PC-3 (cell line): ENCODE measurements at regions not wholly inside any gene's neighbourhood (a gene's known extent, or its start where the extent isn't known, plus 50 kb on each side); places are given as distances from the start of the nearest gene placed in this dataset.
"Not testable (repeated sequence)": the region's sequence is repeated elsewhere in the genome, so short reads cannot be mapped to it uniquely, and the experiment has no call there.

Experiments used
- ATAC-seq: fragments of 200-7000 bp; cut with Tn5 transposase; 2 replicates; pipeline ENCODE4 v1.9.1; 2020; ENCODE audit warnings: mild to moderate bottlenecking, moderate library complexity
- BruUV-seq: library from RNA; stranded (reverse); fragments of 400-500 nt; replicated peaks from 2 replicates; lab custom pipeline; 2021; lab: Mats Ljungman, UMichigan
- CTCF ChIA-PET: fragments of 300-600 bp; sonication (Branson Sonifier 250); formaldehyde crosslinking; loops from one replicate; lab custom pipeline; 2022; ENCODE audit warnings: antibody characterized with exemption; lab: Charles Lee
- POLR2A ChIA-PET: fragments of 300-600 bp; sonication (Branson Sonifier 250); formaldehyde crosslinking; loops from one replicate; lab custom pipeline; 2022; ENCODE audit warnings: antibody characterized with exemption; ENCODE audit not compliant: unreplicated experiment; lab: Charles Lee
- DNase-seq: peaks from one replicate; pipeline ENCODE4 v3.0.0-alpha.2; 2015
- H2AFZ ChIP-seq: fragments of 300-600 bp; sonication (generic); 2 replicates; pipeline ENCODE4 v1.6.0; 2016; ENCODE audit warnings: antibody characterized with exemption, low read length
- H3F3A ChIP-seq: fragments of 300-600 bp; sonication (generic); one replicate; pipeline ENCODE4 v1.6.0; 2017; ENCODE audit warnings: antibody characterized with exemption, low read length, control low read depth, mild to moderate bottlenecking; ENCODE audit not compliant: unreplicated experiment
- H3K27ac ChIP-seq: fragments of 300-600 bp; sonication (generic); 2 replicates; pipeline ENCODE4 v1.5.1; 2016; ENCODE audit warnings: mild to moderate bottlenecking, low read length
- H3K27me3 ChIP-seq: fragments of 300-600 bp; sonication (generic); 2 replicates; pipeline ENCODE4 v1.6.1; 2016; ENCODE audit warnings: low read length, mixed read lengths
- H3K36me3 ChIP-seq: fragments of 300-600 bp; sonication (generic); 2 replicates; pipeline ENCODE4 v1.6.1; 2016; ENCODE audit warnings: low read depth, mixed run types, low read length, mixed read lengths
- H3K4me1 ChIP-seq: fragments of 300-600 bp; sonication (generic); 2 replicates; pipeline ENCODE4 v1.5.1; 2016; ENCODE audit warnings: low read length; ENCODE audit not compliant: insufficient read depth
- H3K4me2 ChIP-seq: fragments of 300-600 bp; sonication (generic); 2 replicates; pipeline ENCODE4 v1.6.0; 2016; ENCODE audit warnings: low read length
- H3K4me3 ChIP-seq: fragments of 300-600 bp; sonication (generic); 2 replicates; pipeline ENCODE4 v1.5.1; 2016; ENCODE audit warnings: mild to moderate bottlenecking, low read length, mixed read lengths
- H3K79me2 ChIP-seq: fragments of 300-600 bp; sonication (generic); 2 replicates; pipeline ENCODE4 v1.6.1; 2017; ENCODE audit warnings: low read length, mixed read lengths
- H3K9ac ChIP-seq: fragments of 300-600 bp; sonication (generic); 2 replicates; pipeline ENCODE4 v1.6.0; 2016; ENCODE audit warnings: mild to moderate bottlenecking, low read length
- H3K9me2 ChIP-seq: fragments of 300-600 bp; sonication (generic); replicated peaks from 2 replicates; pipeline ENCODE4 v1.6.1; 2016; ENCODE audit warnings: mixed run types, low read length, mixed read lengths
- H3K9me3 ChIP-seq: fragments of 300-600 bp; sonication (generic); 2 replicates; pipeline ENCODE4 v1.6.1; 2016; ENCODE audit warnings: low read length, mixed read lengths
- H4K20me1 ChIP-seq: fragments of 300-600 bp; sonication (generic); 2 replicates; pipeline ENCODE4 v1.6.1; 2016; ENCODE audit warnings: low read length, mixed read lengths
- CTCF ChIP-seq: fragments of 300-600 bp; sonication (generic); conservative IDR thresholded peaks from 2 replicates; pipeline ENCODE4 v1.5.1; 2017; ENCODE audit warnings: antibody characterized with exemption, low read depth, mild to moderate bottlenecking, low read length
- EZH2 ChIP-seq: fragments of 300-600 bp; sonication (generic); IDR thresholded peaks from one replicate; pipeline ENCODE4 v1.6.1; 2017; ENCODE audit warnings: antibody characterized with exemption, mild to moderate bottlenecking, low read length; ENCODE audit not compliant: unreplicated experiment
- EZH2phosphoT487 ChIP-seq: fragments of 300-600 bp; sonication (generic); IDR thresholded peaks from 2 replicates; pipeline ENCODE4 v1.6.1; 2018; ENCODE audit warnings: mild to moderate bottlenecking, antibody characterized with exemption, low read length, borderline replicate concordance
- intact Hi-C: fragments of 100-400 bp; cut with micrococcal nuclease; formaldehyde crosslinking; loops from 2 replicates; pipeline ENCODE4 v1.9.0; 2023

- H3K79me2 ChIP-seq, CTCF ChIA-PET, BruUV-seq, H3K9me2 ChIP-seq, H3K9ac ChIP-seq, H3K27me3 ChIP-seq, H3K4me3 ChIP-seq, H2AFZ ChIP-seq, H3K27ac ChIP-seq, H3F3A ChIP-seq, H3K36me3 ChIP-seq, POLR2A ChIA-PET, H3K4me1 ChIP-seq, H4K20me1 ChIP-seq, H3K9me3 ChIP-seq, intact Hi-C loops, DNase-seq: not testable (repeated sequence)
- ATAC-seq, result peak; percentile 15; the same call in 1 of the 2 replicates
- H3K4me2 ChIP-seq, result peak overlapping the region; percentile 26; the same call in 1 of the 2 replicates
These were observed 72.9 kb upstream of the MED13 start for GRCh38 chr17:62137734-62138624.

- H3F3A ChIP-seq, result not testable (repeated sequence)
These were observed 72.1 kb upstream of the MED13 start for GRCh38 chr17:62137013-62137733.

GRCh38 chr17:62135742-62136141 lies 70.7 kb upstream of the MED13 start:
- Histone ChIP-seq H4K20me1 (no peaks in the 10 kb centered on the region), H3K4me1 (no peaks in the 10 kb centered on the region), H3K36me3 (no peaks in the 10 kb centered on the region), H3K4me2 (no peak overlapping the region), H3K9ac (no peak overlapping the region), H2AFZ (no peak overlapping the region), H3F3A (no peaks in the 10 kb centered on the region), H3K79me2 (no peaks in the 10 kb centered on the region), H3K27ac (no peak overlapping the region), H3K9me2 (no peaks in the 10 kb centered on the region), H3K4me3 (no peak overlapping the region), H3K27me3 (no peaks in the 10 kb centered on the region), H3K9me3 (no peaks in the 10 kb centered on the region)
- ChIA-PET CTCF (no interaction called here), POLR2A (no interaction called here)
- TF ChIP-seq EZH2phosphoT487, result no peak
- no peak for TF ChIP-seq EZH2
- no peak for TF ChIP-seq CTCF
- intact Hi-C loops, result no loop called here
- ATAC-seq, result no peak
- DNase-seq, result no peak
- BruUV-seq, result no TSS peak

More at GRCh38 chr17:62137013-62137733, 72.1 kb upstream of the MED13 start:
- ATAC-seq, H3K9me3 ChIP-seq, H3K9ac ChIP-seq, H3K79me2 ChIP-seq, CTCF ChIA-PET, POLR2A ChIA-PET, H3K27ac ChIP-seq, H4K20me1 ChIP-seq, BruUV-seq, H3K4me2 ChIP-seq, intact Hi-C loops, H3K36me3 ChIP-seq, H2AFZ ChIP-seq, DNase-seq, H3K27me3 ChIP-seq, H3K9me2 ChIP-seq, H3K4me3 ChIP-seq, H3K4me1 ChIP-seq: not testable (repeated sequence)

GRCh38 chr17:62135096-62135495 lies 70.0 kb upstream of the MED13 start:
- H3K79me2 ChIP-seq, H3K4me3 ChIP-seq, H4K20me1 ChIP-seq, H3K27ac ChIP-seq, DNase-seq, H3K9ac ChIP-seq, H3K9me3 ChIP-seq, H2AFZ ChIP-seq, CTCF ChIA-PET, BruUV-seq, POLR2A ChIA-PET, H3K36me3 ChIP-seq, H3F3A ChIP-seq, H3K4me2 ChIP-seq, ATAC-seq, intact Hi-C loops, H3K9me2 ChIP-seq, H3K4me1 ChIP-seq, H3K27me3 ChIP-seq: not testable (repeated sequence)
